Hematopoietic multipotent progenitor cell treated with erythropoietin and hydrocortisone succinate and interleukin-3 and kit ligand, for 17 days (in vitro differentiated cells): ENCODE measurements at regions not wholly inside any gene's neighbourhood (a gene's known extent, or its start where the extent isn't known, plus 50 kb on each side); places are given as distances from the start of the nearest gene placed in this dataset.
A peak's percentile ranks its signal among the peaks of the same experiment; 100 is the strongest.
"Not testable (repeated sequence)": the region's sequence is repeated elsewhere in the genome, so short reads cannot be mapped to it uniquely, and the experiment has no call there.

Experiments used
- DNase-seq: peaks from one replicate; pipeline ENCODE4 v3.0.0-alpha.2; 2015; ENCODE audit warnings: low spot score

DNA sequence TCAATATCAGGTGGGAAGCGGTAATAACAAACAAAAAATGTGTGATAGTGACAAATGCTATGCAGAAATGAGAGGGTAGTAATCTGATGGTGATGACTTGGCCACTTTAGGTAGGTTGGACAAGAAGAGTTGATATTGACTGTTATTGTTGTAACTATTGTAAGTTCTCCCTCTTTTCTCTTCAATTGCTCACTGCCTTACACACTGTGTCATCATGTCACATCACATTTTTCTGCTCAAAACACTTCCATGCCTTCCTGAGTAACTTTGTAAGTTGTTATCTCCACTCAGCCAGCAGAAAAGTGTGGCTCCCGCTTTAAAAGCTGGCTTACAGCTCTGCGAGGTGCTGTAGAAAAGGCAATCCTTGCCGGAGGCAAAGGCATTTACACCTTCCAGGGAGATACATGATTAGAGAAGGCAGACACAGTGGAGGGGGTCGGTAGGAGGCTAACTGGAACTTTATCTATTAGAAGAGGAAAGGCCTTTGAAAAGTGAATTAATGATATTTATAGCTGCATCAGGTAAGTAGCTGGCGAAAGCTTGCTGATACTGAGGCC is 85.2 kb upstream of the CLINT1 start:
- DNase-seq: no peak

DNA sequence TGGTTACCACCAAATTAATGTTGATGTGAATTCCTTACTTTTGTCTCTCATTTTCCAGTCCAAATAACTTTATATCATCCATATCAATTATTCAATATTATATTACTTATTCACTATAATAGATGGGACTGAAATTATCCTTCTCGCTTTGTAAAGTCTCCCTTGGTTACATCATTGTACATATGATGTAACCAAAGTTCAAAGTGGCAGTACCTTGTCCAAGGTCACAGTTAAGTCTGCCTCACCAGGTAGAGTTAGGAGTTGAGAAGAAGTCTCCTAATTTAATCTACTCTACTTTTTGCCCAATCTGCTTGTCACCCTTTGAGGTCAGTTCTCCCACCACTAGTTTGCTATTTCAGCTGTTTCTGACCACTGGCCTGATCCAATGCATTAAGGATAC is 83.7 kb upstream of the CLINT1 start:
- DNase-seq: no peak

DNA sequence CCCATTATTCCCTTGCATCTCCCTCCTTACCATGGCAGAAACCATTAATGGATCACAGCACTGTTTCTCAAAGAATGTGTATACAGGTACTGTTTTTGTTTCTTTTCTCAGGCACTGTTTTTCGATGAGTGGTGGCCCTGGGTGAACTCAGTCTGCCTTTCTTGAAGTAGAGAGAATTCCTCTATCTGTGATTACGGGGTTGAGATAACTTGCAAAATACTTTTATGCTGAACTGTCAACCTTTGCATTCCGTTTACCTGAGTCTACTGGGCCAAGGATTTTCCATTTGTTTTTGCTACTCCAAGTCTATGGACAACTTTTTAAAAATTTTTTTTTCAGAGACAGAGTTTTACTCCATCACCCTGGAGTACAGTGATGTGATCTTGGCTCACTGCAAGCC is 82.7 kb upstream of the CLINT1 start:
- DNase-seq: no peak

DNA sequence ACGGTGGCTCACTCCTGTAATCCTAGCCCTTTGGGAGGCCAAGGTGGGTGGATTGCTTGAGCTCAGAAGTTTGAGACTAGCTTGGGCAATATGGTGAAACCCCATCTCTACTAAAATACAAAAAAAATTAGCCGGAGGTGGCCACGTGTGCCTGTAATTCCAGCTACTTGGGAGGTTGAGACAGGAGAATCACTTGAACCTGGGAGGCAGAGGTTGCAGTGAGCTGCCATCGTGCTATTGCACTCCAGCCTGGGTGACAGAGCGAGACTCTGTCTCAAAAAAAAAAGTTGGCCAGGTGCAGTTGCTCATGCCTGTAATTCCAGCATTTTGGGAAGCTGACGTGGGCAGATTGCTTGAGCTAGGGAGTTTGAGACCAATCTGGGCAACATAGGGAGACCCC is 79.2 kb upstream of the CLINT1 start:
- DNase-seq: not testable (repeated sequence)

DNA sequence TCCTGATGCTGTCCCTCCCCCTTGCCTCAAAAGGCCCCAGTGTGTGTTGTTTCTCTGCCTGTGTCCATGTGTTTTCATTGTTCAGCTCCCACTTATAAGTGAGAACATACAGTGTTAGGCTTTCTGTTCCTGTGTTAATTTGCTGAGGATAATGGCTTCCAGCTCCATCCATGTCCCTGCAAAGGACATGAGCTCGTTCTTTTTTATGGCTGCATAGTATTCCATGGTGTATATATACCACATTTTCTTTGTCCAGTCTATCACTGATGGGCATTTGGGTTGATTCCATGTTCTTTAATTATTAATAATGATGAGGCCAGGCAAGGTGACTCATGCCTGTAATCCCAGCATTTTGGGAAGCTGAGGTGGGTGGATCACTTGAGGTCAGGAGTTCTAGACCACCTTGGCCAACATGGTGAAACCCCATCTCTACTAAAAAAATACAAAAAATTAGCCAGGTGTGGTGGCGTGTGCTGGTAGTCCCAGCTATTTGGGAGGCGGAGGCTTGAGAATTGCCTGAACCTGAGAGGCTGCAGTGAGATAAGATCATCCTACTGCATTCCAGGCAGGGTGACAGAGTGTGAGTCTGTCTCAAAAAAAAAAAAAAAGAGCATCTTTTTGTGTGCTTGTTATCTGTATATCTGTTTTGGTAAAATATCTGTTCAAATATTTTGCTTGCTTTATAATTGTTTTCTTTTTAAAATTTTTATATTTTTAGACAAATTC is 78.0 kb upstream of the CLINT1 start:
- not testable (repeated sequence) for DNase-seq

DNA sequence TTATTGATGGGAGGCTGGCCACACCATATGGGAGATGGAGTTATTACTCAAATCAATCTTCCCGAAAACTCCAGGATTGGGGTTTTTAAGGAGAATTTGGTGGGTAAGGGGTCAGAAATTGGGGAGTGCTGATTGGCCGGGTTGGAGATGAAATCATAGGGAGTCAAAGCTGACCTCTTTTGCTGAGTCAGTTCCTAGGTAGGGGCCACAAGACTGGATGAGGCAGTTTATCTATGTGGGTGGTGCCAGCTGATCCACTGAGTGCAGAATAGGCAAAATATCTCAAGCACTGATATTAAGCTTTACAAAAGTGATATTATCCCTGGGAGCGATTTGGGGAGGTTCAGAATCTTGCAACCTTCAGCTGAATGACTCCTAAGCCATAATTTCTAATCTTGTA is 75.7 kb upstream of the CLINT1 start:
- no peak for DNase-seq

DNA sequence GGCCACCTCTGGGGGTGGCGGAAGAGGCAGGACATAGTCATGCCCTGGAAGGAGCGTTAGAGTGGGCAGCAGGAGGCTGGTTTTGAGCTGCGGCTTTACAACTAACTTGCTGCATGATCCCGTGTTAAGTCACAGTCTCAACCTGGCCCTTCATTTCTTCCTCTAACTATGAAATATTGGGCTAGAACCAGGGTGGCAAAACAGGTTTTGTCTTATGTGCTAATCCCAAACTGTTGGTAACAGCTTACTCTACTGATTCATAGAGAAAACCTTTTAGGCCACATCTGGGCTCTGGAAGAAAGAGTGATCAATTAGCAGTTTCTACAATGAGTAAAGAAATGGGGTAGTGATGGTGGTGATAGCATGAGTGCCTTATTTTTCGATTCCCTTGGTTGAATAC is 74.1 kb upstream of the CLINT1 start:
- DNase-seq: no peak

DNA sequence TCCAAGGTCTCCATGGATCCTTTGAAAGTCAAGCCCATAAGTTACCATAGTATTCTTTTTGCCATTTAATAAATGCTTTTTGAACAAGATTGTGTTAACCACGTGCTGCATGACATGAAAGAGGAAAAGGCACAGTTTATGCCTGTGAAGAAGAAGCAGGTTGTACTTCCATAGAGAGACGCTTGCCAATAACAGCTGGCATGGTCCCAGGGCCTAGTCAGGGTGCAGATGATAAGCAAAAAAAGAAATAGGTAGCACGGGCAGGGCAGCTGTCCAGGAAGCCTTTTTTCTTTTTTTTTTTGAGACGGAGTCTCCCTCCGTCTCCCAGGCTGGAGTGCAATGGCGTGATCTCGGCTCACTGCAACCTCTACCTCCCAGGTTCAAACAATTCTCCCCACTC is 71.8 kb upstream of the CLINT1 start:
- no peak for DNase-seq

DNA sequence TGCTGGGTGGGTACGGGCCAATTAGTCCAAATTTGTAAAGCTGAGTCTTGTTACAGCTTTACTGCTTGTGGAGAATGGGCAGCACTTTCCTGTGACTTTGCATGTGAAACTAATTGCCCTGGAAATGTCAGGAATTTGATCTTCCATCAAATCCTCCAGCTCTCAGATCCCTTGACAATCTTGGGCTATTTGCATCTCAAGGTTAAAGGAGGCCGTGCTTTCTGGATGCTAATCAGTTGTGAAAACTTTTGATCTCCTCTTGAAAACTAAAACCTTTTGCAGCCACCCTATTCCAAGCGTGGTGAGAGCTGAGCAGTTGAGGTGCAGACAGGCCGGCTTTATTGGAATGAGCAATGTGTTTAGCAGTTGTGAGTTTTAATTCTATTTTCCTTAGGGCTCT is 68.0 kb upstream of the CLINT1 start:
- no peak for DNase-seq

DNA sequence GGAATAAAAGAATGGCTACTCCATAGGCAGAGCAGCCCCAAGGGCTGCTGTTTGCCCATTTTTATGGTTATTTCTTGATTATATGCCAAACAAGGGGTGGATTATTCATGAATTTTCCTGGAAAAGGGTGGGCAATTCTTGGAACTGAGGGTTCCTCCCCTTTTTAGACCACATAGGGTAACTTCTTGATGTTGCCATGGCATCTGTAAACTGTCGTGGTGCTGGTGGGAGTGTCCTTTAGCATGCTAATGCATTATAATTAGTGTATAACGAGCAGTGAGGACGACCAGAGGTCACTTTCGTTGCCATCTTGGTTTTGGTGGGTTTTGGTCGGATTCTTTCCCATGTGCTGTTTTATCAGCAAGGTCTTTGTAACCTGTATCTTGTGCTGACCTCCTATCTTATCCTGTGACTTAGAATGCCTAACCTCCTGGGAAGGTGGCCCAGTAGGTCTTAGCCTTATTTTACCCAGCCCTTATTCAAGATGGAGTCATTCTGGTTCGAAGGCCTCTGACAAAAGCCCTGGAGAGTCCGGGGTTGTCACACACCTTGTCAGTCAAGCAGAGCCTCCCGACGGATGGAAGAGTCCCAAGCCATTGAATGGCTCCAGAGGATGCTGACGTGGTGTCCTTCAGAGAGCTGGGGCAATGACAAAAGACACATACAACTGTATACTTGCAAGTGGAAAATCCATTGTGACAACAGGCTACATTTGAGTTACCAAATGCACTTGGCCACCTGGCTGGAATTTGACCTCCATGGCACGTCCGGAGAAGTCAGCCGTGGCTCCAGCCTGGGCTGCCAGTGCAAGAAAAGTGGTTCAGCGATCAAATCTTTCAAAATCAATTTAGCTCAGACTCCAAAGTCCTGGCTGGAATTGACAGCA is 67.1 kb upstream of the CLINT1 start:
- no peak for DNase-seq

DNA sequence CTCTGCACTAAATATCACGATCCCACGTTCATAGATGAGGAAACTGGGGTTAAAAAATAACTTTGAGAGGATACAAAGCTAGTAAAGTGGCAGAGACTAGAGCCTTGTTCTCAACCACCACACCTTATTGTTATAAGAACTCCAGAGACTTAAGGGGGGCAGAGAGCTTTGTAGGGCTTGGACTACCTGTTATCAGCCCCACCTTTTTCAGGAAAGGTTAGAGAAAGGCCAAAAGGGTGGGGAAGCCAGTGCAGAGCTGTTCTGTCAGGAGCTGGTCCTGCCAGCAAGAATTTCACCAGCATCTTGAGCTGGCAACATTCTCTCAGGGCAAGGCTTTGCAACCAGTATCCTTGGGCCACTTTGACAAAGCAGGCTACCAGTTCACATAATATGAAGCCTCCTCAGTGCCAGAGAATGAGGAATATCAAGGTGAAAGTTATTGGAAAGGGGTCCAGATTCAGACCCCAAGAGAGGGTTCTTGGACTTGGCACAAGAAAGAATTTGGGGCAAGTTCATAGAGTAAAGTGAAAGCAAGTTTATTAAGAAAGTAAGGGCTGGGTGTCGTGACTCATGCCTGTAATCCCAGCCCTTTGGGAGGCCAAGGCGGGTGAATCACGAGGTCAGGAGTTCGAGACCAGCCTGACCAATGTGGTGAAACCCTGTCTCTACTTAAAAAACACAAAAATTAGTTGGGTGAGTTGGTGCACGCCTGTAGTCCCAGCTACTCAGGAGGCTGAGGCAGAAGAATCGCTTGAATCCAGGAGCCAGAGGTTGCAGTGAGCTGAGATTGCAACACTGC is 66.2 kb upstream of the CLINT1 start:
- DNase-seq: no peak

DNA sequence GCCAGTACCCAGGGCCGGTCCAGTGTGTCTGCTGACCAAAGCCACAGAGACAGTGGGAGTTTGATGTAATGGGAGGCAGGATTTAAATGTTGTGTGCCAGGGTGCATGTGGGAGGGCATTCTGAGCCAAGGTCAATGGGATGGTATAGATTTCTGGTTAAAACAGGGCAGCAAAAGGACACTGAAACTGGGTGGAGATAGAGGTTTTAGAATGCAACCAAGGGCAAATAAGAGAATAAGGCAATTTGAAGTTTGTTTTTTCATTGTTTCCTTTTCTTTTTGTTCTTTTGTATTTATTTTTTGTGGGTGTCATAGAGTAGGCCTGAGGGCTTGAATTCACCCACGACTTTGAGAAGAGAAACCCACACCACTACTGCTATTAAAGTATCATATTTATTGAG is 65.5 kb upstream of the CLINT1 start:
- no peak for DNase-seq

DNA sequence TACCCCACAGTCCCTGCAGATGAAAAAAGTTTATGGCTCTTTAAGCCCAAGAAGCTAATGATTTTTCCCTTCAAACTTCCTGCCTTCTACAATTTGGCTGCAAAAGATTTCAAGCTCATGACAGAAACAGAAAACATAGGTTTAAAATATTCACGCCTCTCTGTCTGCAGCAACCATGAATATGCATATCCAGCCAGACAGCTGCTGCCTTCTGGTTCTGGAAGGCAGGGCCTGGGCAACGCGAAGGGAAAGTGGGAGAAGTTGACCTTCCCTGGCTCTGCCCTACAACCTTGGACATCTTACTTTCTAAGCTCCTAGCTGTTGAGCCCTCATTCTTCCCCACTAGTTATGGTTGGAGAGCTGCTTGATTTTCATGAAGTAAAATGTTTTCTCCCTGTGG is 64.8 kb upstream of the CLINT1 start:
- no peak for DNase-seq

DNA sequence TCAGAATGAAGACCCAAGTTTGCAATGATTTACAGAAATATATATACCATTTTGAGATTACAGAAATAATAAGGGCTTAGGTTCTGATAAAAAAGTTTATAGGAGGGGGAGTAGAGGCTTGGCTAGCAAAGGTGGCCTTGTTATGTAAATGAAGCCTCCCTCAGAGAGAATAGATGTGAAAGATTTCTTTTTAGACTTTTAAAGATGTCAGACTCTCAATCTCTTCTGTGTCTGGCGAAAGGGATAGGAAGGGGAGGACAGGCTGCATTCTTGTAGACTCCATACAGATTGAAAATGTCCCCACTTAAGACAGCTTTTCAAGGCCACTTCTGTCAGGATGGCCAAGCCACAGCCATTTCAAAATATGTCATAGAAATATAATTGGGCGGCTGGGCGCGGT is 63.1 kb upstream of the CLINT1 start:
- no peak for DNase-seq

DNA sequence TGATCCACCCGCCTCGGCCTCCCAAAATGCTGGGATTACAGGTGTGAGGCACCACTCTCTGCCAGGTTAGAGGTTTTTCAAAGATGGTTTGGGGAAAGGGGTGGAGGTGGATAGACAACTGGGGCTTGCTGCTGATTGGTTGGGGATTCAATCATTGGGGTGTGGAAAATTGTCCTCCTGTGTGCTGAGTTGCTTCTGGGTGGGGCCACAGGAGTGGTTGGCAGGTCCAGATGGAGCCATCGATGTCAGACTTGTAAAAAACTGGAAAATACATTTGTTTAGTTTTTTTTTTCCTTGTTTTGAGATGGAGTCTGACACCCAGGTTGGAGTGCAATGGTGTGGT is 61.9 kb upstream of the CLINT1 start:
- DNase-seq: no peak

DNA sequence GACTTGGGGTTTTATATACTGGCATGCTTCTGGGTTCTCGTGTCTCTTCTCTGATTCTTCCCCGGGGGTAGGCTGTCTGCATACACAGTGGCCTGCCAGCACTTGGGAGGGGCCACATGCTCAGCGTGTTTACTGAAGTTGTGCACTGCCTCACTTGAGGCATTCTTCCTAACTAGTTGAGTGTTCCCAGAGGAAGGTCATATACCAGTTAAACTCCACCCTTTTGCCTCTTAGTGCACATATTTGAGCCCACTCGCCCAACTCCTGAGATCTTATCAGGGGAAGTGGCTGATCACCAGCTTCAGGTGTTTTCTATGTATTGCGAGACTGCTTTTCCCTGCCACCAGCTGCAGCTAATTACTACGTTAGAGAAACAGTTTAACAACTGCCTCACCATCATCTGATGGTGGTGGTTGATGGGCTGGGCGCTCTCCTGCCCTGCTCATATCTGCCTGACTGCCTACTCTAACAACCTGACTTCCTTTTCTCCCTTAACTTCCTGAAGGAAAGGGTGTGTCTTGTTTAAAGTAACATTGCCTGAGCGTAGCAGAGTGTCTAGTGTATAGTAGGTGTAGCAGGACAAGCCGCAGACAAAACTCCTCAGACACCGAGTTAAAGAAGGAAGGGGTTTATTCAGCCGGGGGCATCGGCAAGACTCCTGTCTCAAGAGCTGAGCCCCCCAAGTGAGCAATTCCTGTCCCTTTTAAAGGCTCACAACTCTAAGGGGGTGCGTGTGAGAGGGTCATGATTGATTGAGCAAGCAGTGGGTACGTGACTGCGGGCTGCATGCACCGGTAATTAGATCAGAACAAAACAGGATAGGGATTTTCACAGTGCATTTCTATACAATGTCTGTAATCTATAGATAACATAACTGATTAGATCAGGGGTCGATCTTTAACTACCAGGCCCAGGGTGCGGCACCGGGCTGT is 60.1 kb upstream of the CLINT1 start:
- no peak for DNase-seq

DNA sequence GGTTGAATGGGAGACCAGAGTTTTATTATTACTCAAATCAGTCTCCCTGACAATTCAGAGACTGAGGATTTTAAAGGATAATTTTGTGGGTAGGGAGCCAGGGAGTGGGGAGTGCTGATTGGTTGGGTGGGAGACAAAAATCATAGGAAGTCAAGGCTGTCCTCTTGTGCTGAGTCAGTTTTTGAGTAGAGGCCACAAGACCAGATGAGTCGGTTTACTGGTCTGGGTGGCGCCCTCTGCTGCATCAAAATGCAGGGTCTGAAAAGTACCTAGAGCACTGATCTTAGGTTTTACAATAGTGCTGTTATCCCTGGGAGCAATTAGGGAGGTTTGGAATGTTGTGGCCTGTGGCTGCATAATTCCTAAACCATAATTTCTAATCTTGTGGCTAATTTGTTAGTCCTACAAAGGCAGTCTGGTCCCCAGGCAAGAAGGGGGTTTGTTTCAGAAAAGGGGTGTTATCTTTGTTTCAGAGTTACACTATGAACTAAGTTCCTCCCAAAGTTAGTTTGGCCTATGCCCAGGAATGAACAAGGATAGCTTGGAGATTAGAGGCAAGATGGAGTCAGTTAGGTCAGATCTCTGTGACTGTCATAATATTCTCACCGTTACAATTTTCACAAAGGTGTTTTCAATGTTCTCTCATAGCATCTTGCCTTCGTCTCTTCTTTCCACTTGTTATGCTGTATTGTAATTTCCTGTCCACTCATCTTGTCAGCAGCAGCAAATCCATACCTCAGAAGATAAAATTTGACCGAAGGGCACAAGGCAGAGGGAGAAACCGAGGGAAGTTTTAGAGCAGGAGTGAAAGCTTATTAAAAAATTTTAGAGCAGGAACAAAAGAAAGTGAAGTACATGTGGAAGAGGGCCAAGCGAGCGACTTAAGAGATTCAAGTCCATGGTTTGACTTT is 59.2 kb upstream of the CLINT1 start:
- peak; percentile 41 for DNase-seq

DNA sequence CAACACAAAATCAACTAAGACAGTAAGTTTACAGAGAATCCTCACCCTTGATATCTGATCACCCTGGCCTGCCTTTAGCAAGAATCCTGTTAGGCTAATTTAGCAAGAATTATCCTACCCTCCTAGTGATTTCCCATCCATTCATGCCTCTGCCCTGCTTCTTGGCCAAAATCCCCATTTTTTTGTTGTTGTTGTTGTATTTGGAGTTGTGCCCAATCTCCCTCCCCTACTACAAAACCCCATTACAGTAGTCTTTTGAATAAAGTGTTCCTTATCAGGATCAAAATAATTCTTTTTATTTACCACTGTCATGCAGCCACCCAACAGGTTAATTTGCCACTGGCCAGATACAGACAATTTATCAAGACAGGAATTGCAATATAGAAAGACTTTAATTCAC is 58.5 kb upstream of the CLINT1 start:
- DNase-seq: no peak

DNA sequence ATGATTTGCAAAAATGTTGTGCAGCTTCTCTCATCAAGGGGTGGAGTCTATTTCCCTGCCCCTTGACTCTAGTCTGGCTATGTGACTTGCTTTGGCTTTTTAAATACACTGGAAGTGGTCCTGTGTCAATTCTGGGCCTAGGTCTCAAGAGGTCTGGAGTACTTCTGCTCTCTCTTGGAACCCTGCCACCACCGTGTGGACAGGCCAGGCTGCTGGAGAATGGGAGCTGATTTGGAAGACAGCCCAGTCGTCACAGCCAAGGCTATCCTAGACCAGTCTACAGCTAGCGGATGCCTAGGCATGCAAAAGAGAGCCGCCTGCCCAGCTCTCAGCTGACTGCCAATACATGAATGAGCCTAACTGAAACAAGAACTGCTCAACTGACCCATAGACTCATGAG is 56.7 kb upstream of the CLINT1 start:
- no peak for DNase-seq

DNA sequence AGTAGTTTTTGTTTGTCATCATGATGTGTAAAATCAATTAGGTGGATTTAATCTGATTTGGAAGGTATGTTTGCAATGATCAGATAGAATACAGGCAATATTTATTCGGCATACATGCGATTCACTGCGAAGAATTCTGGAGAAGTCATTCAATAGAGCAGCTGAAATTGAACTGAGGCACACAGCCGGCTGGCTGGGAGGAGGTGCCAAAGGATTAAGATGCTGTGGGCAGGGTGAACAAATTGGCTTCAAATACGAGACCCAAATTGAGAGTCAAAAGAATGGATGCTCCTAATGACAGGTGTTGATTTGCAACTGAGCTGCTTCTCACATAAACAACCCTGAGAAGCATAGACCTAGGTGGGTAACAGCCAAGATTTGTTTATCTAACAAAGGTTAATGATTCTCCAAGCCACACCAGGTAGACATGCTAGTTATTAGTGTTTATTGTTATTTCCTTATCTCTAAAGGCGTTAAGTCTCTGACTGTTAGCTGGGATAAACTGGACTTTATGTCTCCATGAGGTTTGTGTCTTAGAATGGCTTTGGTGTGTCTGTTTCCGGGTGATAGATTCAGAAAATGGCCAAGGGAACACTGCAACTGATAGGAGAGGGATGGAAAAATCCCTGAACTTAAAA is 55.3 kb upstream of the CLINT1 start:
- DNase-seq: no peak
